GM18519 (cell line): ENCODE measurements at regions not wholly inside any gene's neighbourhood (a gene's known extent, or its start where the extent isn't known, plus 50 kb on each side); places are given as distances from the start of the nearest gene placed in this dataset.
"Not testable (repeated sequence)": the region's sequence is repeated elsewhere in the genome, so short reads cannot be mapped to it uniquely, and the experiment has no call there.

ENCODE experiments used
- ATAC-seq: cut with Tn5 transposase; IDR thresholded peaks from one replicate; pipeline ENCODE4 v1.9.1; 2021; ENCODE audit warnings: mild to moderate bottlenecking, moderate library complexity; ENCODE audit not compliant: unreplicated experiment, low FRiP score

- ATAC-seq = peak; percentile 74
Observed at GRCh38 chr4:189202182-189202868, 738.3 kb upstream of the FRG1 start.

GRCh38 chr4:189202869-189203271 is 737.8 kb upstream of the FRG1 start:
- no peak for ATAC-seq

- ATAC-seq = no peak
Observed at GRCh38 chr4:189204616-189205015, 736.1 kb upstream of the FRG1 start.

- ATAC-seq = no peak
Observed at GRCh38 chr4:189206953-189207352, 733.7 kb upstream of the FRG1 start.

- no peak for ATAC-seq
Observed at GRCh38 chr4:189207872-189208271, 732.8 kb upstream of the FRG1 start.

- no peak for ATAC-seq
Observed at GRCh38 chr4:189215574-189215973, 725.1 kb upstream of the FRG1 start.

GRCh38 chr4:189221691-189222090 is 719.0 kb upstream of the FRG1 start:
- ATAC-seq = no peak

- no peak for ATAC-seq
Observed at GRCh38 chr4:189228726-189229125, 711.9 kb upstream of the FRG1 start.

GRCh38 chr4:189232274-189232673 is 708.4 kb upstream of the FRG1 start:
- no peak for ATAC-seq

- not testable (repeated sequence) for ATAC-seq
Observed at GRCh38 chr4:189233754-189234153, 706.9 kb upstream of the FRG1 start.

GRCh38 chr4:189234948-189235347 is 705.7 kb upstream of the FRG1 start:
- ATAC-seq = not testable (repeated sequence)

GRCh38 chr4:189235599-189235998 is 705.1 kb upstream of the FRG1 start:
- ATAC-seq = no peak

GRCh38 chr4:189236321-189236720 is 704.4 kb upstream of the FRG1 start:
- ATAC-seq = not testable (repeated sequence)

GRCh38 chr4:189237340-189237739 is 703.3 kb upstream of the FRG1 start:
- no peak for ATAC-seq

GRCh38 chr4:189255636-189256035 is 685.0 kb upstream of the FRG1 start:
- ATAC-seq = no peak

- ATAC-seq = no peak
Observed at GRCh38 chr4:189261475-189261874, 679.2 kb upstream of the FRG1 start.

- ATAC-seq = no peak
Observed at GRCh38 chr4:189265515-189265914, 675.2 kb upstream of the FRG1 start.

- no peak for ATAC-seq
Observed at GRCh38 chr4:189267312-189267965, 673.2 kb upstream of the FRG1 start.

GRCh38 chr4:189278597-189279165 is 662.0 kb upstream of the FRG1 start:
- no peak for ATAC-seq

GRCh38 chr4:189279188-189279587 is 661.5 kb upstream of the FRG1 start:
- ATAC-seq = no peak

GRCh38 chr4:189285377-189285776 is 655.3 kb upstream of the FRG1 start:
- no peak for ATAC-seq

GRCh38 chr4:189291939-189292338 is 648.7 kb upstream of the FRG1 start:
- no peak for ATAC-seq
